CD4-positive, alpha-beta T cell treated with Interleukin-1 beta for 1 hour (primary cell): ENCODE measurements at regions not wholly inside any gene's neighbourhood (a gene's known extent, or its start where the extent isn't known, plus 50 kb on each side); places are given as distances from the start of the nearest gene placed in this dataset.

Experiments used
- DNase-seq, 2 donors: peaks; one replicate each; pipeline ENCODE4 v3.0.0-alpha.2; 2020 to 2022

GRCh38 chrX:22396408-22396807 is 123.7 kb downstream of the CBLL2 start:
- no peak for DNase-seq

DNA sequence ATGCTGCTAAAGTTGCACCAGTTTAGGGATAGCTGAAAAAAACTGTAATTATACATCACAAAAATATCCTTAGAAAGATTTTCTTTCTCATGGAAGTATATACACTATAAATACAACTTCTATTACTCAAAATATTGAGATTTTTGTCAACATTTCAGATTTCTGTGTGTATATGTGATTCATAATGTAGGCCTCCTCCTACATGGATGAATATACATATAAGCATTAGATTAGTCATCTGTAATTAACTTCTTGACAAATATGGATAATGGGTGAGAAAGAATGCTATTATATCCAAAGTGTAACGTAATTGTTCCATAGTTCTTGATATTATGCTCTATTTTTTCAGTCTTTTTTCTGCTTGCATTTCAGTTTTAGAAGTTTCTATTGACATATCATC is 124.9 kb downstream of the CBLL2 start:
- no peak for DNase-seq

DNA sequence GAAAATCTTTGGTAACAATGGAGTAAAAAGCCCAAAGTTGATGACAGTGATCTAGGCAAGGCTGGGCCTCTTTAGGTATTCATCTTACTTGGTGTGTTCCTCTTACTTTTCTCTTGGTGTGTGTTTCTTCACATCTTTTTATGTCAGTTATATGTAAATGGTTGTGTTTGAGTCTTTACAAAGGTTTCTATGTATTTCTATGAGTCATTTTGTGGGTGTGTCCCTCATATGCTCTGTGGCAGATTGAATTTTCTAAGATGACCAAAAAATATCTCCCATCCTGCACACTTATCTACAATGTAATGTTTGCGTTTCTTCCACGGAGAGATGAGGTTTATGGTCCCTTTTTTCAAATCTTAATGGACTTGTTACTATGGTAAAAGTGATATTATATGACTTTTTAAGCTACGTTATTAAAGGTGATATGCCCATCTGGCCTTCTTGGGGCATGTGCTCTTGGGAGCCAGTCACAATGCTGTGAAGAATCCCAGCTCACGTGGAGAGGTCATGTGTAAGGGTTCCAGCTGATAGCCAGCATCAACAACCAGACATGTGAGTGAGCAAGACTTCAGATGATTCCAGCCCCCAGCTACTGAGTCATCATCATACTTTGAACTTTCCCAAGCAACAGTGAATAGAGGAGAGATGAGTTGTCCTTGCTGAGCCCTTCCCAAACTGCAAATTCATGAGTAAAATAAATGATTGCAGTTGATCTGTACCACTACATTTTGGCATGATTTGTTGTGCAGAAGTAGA is 126.9 kb downstream of the CBLL2 start:
- DNase-seq: no peak

DNA sequence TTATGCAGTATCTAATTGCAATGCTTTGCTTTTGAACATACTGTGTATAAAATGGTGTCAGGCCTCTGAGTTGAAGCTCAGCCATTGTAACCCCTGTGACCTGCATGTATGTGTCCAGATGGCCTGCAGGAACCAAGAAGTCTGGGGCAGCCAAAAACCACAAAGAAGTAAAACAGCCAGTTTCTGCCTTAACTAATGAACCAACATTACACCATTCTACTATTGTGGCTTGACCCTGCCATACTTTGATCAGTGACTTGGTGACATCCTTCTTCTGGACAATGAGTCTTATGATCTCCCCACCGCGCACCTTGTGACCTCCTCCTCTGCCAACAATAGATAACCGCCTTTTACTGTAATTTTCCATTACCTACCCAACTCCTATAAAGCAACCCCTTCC is 131.6 kb downstream of the CBLL2 start:
- DNase-seq: no peak

- DNase-seq: no peak
Observed at GRCh38 chrX:22406201-22406737, 133.6 kb downstream of the CBLL2 start.

- DNase-seq: no peak
Observed at GRCh38 chrX:22409418-22409817, 136.7 kb downstream of the CBLL2 start.

DNA sequence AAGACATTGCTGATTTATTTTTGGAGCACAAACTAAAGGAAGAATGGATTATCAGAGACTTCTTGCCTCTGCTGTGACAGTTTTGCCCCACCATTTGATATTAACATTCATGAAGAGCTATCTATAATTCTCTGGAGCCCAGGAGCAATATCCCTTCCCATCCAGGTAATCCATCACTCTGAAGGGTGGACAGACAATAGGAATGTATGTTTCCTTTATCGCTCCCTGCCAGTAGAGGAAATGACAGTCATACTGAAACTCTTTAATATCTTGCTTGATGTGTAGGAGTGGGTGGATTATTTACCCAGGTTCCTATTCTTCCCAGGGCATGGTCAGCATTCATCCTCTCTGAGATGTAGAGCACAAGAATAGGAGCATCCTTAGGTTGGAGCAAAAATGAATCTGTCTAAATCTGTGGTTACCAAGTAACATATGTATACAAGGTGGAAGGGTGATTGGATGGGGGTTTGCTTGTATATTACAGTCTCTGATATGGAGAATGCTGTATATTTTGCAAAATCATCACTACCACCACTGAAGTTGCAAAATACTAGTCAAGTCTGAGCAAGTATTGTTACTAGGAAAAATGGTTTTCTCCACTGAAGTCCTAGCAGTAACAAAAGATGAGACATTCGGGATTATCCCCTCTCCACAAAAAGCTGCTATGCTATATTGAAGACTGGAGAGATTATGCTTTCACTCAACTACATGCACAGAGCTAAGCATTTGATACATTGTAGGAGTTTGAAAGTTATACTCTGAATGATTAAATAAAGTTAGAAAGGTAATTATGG is 151.6 kb downstream of the CBLL2 start:
- DNase-seq: no peak

GRCh38 chrX:22424919-22425318 is 152.2 kb downstream of the CBLL2 start:
- DNase-seq: no peak

- no peak for DNase-seq
Observed at GRCh38 chrX:22429704-22430103, 157.0 kb downstream of the CBLL2 start.

DNA sequence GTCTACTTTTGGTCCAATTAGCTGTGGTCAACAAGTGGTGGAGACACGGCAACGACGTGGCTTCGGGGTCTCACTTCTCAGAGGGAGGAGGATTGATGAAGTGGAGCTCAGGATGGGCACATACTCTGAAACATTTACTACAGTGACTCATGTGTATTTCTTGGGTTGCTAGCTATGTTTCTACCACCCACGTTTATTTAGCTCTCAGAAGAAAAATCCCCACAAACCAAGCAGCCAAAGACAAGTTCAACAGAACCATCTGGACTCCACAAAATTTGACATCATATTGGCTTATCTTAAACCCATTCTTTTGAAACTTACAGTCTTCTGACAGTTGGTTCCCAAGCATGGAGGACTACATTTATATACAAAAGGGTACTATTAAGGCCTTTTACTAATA is 158.0 kb downstream of the CBLL2 start:
- DNase-seq: no peak

DNA sequence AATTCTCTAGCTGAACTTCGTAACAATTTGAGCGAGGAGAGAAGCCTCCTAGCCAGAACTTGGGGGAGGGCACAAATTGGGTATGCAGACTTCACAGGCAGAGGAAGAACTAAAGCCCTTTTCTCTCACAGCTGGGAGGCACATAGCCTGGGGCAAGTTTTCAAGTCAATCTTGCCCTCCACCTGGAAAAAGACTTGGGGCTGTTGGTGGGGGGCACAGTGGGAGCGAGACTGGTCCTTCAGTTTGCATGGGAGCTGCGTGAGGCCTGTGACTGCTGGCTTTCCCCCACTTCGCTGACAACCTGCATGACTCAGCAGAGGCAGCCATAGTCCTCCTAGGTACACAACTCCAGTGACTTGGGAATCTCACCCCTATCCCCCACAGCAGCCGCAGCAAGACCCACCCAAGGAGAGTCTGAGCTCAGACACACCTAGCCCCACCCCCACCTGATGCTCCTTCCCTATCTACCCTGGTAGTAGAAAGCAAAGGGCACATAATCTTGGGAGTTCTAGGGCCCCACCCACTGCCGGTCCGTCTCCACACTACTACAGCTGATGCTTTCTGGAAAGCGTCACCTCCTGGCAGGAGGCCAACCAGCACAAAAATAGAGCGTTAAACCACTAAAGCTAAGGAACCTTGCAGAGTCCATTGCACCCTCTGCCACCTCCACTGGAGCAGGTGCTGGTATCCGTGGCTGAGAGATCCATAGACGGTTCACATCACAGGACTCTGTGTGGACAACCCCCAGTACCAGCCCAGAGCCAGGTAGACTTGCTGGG is 160.8 kb downstream of the CBLL2 start:
- DNase-seq: no peak

DNA sequence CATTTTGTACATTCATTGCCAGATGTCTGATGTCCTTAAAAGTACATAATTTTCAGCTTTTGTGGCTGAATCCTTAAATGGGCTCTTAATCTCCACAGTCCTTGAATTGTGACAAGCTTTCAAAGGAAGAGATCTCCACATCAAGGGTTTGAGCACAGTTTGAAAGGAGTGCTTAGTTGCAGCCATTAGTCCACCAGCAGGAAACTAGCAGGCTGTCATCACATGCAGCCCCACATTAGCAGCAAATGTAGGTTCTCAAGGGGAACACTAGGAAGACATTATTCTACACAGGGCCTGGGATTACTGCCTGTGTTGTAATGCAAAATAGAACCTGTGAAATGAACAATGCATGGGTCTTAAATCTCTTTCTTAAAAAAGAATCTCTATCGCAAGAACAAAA is 173.2 kb downstream of the CBLL2 start:
- no peak for DNase-seq

DNA sequence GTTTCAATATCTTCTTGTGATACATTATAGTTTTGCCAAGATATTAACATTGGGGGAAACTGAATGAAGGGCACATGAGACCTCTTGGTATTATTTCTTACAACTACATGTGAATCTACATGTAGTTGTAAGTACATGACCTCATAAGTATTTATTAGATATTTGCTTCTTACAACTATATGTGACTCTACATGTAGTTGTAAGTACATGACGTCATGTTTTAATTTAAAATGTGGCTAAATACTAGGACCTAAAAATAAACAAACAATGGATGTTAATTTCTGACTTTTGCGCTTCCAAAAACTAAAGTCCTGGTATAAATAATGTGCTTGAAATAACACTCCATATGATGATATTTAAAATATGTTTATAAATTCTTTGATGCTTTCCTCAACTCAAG is 190.2 kb downstream of the CBLL2 start:
- no peak for DNase-seq

DNA sequence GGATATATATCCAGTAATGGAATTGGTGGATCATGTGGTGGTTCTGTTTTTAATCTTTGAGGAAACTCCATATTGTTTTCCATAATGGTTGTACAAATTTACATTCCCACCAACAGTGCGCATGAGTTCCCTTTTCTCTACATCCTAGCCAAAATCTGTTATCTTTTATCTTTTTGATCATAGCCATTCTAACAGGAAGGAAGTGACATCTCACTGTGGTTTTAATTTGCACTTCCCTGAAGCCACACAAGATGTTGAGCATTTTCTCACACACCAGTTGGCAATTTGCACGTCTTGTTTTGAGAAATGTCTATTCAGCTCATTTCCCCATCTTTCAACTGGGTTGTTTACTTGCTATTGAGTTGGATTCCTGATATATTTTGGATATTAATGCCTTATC is 194.9 kb downstream of the CBLL2 start:
- no peak for DNase-seq

- no peak for DNase-seq
Observed at GRCh38 chrX:22481436-22481835, 208.7 kb downstream of the CBLL2 start.

DNA sequence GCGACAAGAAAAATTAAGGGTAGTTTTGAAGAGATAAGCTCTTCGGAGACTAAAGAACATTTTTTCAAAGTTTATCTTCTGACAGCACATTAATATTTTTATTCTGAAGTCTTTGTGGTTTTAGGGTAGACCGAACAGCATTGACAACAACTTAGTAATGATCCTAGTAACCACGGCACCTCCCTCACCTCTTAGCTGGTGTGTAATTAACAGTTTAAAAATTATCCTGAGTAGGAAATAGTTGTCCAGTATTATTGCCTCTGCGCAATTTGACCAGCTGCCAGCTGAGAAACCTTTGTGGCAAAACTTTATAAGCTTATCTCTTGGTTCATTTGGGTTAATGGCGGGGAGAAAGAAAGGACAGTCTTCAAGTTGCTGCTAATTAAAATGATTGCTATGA is 213.6 kb downstream of the CBLL2 start:
- DNase-seq: no peak

- DNase-seq: no peak
Observed at GRCh38 chrX:22516893-22517292, 244.2 kb downstream of the CBLL2 start.

DNA sequence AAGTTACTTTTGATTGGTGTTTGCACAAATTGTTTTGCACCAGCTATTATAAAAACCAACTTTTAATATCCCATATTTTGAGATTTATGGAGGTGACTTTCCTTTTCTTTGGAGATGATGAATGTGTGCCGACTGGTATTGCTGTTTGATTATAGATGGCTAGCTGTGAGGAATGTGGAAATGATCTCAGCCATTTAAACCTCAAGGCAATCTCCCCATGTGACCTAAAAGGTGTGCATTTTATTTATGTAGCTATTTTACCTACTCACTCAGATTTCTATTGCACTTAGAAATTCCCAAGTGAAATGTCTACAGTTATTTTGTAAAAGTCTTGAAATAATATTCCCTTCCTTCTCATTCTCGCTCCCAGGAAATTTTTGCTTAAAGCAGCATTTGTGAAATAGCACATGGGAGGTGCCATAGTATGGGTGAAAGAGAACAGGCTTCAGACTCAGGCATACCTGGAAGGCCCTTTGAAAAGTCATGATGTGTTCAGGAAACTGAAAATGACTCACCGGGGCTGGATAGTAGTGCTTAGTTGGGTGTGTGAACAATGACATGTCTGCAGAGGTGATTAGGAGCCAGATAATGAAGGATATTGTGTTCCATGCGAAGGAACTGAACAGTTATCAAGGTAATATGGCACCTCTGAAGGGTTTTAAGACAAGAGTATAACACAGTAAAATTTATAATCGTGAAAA is 247.6 kb downstream of the CBLL2 start:
- no peak for DNase-seq

- DNase-seq: no peak
Observed at GRCh38 chrX:22526339-22526738, 253.6 kb downstream of the CBLL2 start.

DNA sequence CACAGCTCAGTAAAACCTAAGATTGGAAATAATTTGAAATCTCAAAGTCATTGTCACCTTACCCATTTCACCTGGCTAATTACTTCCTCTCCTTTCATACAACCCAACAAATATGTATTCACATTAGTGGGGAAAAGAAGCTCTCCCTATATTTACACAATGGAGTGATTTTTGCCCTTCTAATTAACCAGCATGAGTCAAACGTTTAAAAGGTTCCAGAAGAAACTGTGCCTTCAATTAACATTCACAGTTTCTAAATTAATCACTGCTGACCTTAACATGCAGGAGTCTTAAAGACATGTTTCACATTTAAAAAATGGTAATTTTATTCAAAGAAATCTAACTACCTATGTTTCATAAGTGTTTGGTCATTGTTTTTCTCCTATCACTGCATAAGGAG is 254.6 kb downstream of the CBLL2 start:
- no peak for DNase-seq

DNA sequence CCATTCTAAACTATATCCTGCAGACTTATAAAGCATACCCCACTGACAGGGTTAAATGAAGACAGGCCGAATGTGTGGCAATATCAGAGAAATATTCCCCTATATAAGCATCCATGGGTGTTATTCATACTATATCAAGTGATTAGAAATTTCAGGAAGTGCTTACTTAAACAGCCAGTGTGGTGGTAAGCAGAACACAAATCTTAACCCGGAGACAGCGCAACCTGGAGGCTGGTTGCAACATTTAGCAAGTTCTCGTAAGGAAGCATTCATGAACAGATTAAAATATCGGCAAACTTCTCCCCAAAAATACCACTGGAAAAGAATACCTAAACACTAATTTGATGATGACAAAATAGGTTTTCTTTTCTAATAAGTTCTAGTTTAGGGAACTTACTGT is 261.2 kb downstream of the CBLL2 start:
- no peak for DNase-seq

- no peak for DNase-seq
Observed at GRCh38 chrX:22534643-22535042, 261.9 kb downstream of the CBLL2 start.
